ENCODE measurements at regions not wholly inside any gene's neighbourhood (a gene's known extent, or its start where the extent isn't known, plus 50 kb on each side); places are given as distances from the start of the nearest gene placed in this dataset.

GRCh38 chr20:40029589-40029988 is 659.4 kb downstream of the MAFB start (continued):
- TF ChIP-seq ZNF394 (tag by site-specific recombination; IDR thresholded peaks at IDR 0.05; ENCODE audit: borderline replicate concordance) (no peak), ZNF776 (tag by site-specific recombination; IDR thresholded peaks at IDR 0.05; ENCODE audit: borderline replicate concordance) (no peak), ZNF223 (tag by site-specific recombination; IDR thresholded peaks at IDR 0.05) (no peak), ZNF585B (tag by site-specific recombination; IDR thresholded peaks at IDR 0.05) (no peak), ZNF548 (tag by site-specific recombination; IDR thresholded peaks at IDR 0.05) (no peak), ZNF843 (tag by site-specific recombination; IDR thresholded peaks at IDR 0.05) (no peak), ZFP3 (tag by site-specific recombination; IDR thresholded peaks at IDR 0.05; ENCODE audit: low read depth) (no peak), ZNF596 (tag by site-specific recombination; IDR thresholded peaks at IDR 0.05) (no peak), ZSCAN23 (tag by site-specific recombination; IDR thresholded peaks at IDR 0.05) (no peak), ZNF768 (tag by site-specific recombination; IDR thresholded peaks at IDR 0.05) (no peak), ELK4 (IDR thresholded peaks at IDR 0.05; ENCODE audit: borderline replicate concordance, low read depth, low read length) (no peak), ZNF157 (tag by site-specific recombination; IDR thresholded peaks at IDR 0.05) (no peak)
- TF ChIP-seq, protein P1, sequence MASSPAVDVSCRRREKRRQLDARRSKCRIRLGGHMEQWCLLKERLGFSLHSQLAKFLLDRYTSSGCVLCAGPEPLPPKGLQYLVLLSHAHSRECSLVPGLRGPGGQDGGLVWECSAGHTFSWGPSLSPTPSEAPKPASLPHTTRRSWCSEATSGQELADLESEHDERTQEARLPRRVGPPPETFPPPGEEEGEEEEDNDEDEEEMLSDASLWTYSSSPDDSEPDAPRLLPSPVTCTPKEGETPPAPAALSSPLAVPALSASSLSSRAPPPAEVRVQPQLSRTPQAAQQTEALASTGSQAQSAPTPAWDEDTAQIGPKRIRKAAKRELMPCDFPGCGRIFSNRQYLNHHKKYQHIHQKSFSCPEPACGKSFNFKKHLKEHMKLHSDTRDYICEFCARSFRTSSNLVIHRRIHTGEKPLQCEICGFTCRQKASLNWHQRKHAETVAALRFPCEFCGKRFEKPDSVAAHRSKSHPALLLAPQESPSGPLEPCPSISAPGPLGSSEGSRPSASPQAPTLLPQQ (tag by site-specific recombination; IDR thresholded peaks at IDR 0.05), result no peak
- TF ChIP-seq, protein P2, sequence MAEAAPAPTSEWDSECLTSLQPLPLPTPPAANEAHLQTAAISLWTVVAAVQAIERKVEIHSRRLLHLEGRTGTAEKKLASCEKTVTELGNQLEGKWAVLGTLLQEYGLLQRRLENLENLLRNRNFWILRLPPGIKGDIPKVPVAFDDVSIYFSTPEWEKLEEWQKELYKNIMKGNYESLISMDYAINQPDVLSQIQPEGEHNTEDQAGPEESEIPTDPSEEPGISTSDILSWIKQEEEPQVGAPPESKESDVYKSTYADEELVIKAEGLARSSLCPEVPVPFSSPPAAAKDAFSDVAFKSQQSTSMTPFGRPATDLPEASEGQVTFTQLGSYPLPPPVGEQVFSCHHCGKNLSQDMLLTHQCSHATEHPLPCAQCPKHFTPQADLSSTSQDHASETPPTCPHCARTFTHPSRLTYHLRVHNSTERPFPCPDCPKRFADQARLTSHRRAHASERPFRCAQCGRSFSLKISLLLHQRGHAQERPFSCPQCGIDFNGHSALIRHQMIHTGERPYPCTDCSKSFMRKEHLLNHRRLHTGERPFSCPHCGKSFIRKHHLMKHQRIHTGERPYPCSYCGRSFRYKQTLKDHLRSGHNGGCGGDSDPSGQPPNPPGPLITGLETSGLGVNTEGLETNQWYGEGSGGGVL (tag by site-specific recombination; IDR thresholded peaks at IDR 0.05), result no peak

GRCh38 chr20:40019510-40019909 is 669.5 kb downstream of the MAFB start:
- ChIA-PET POLR2A (no interaction called here), CTCF (no interaction called here)
- H3K4me3 ChIP-seq (ENCODE audit: low read depth, low read length), result no peak overlapping the region
- H3K9me3 ChIP-seq (ENCODE audit: control insufficient read depth, insufficient read depth, low read depth, low read length), result no peaks in the 10 kb centered on the region
- TF ChIP-seq ZBTB1 (tag by site-specific recombination; IDR thresholded peaks at IDR 0.05) (no peak), TRIM28 (IDR thresholded peaks at IDR 0.05; ENCODE audit: borderline replicate concordance, low read length) (0 out of 2 replicates have a peak, but pooled peaks have one; percentile 45)
- no peak overlapping the region for H3K27ac ChIP-seq (ENCODE audit: extremely low read depth, low read depth, low read length)
- H3K36me3 ChIP-seq (ENCODE audit: control insufficient read depth in 2 of 2, insufficient read depth in 1 of 2, low read length in 2 of 2), result no peaks in the 10 kb centered on the region
- 0 out of 2 replicates have a peak, but pooled peaks cover 3% of the 10 kb centered on the region for H3K4me1 ChIP-seq (ENCODE audit: control insufficient read depth, insufficient read depth, low read length)

DNA sequence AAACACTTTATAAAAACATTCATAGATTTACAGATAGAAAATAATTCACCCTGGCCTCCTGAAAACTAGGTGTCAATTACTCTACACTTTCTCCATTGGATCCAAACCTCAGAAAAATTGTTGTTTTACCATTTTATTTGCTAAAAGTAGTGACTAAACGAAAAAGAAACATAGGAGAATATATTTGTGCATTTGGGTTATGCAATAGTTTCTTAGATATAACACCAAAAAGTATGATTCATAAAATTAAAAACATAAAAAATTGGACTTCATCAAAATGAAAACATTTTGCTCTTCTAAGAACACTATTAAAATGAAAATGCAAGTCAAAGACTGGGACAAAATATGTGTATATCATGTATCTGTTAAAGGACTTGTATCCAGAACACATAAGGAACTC is 671.3 kb downstream of the MAFB start:
- TF ChIP-seq, protein P3, sequence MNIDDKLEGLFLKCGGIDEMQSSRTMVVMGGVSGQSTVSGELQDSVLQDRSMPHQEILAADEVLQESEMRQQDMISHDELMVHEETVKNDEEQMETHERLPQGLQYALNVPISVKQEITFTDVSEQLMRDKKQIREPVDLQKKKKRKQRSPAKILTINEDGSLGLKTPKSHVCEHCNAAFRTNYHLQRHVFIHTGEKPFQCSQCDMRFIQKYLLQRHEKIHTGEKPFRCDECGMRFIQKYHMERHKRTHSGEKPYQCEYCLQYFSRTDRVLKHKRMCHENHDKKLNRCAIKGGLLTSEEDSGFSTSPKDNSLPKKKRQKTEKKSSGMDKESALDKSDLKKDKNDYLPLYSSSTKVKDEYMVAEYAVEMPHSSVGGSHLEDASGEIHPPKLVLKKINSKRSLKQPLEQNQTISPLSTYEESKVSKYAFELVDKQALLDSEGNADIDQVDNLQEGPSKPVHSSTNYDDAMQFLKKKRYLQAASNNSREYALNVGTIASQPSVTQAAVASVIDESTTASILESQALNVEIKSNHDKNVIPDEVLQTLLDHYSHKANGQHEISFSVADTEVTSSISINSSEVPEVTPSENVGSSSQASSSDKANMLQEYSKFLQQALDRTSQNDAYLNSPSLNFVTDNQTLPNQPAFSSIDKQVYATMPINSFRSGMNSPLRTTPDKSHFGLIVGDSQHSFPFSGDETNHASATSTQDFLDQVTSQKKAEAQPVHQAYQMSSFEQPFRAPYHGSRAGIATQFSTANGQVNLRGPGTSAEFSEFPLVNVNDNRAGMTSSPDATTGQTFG (tag by site-specific recombination; IDR thresholded peaks at IDR 0.05; ENCODE audit: borderline replicate concordance), result no peak
- no peak for TF ChIP-seq KLF1 (tag by site-specific recombination; IDR thresholded peaks at IDR 0.05)
- Histone ChIP-seq H3K4me3 (ENCODE audit: low read depth, low read length) (no peak overlapping the region), H3K27ac (ENCODE audit: extremely low read depth, low read depth, low read length) (no peak overlapping the region), H3K36me3 (ENCODE audit: control insufficient read depth in 2 of 2, insufficient read depth in 1 of 2, low read length in 2 of 2) (no peaks in the 10 kb centered on the region), H3K4me1 (ENCODE audit: control insufficient read depth, insufficient read depth, low read length) (0 out of 2 replicates have a peak, but pooled peaks cover 3% of the 10 kb centered on the region), H3K9me3 (ENCODE audit: control insufficient read depth, insufficient read depth, low read depth, low read length) (no peaks in the 10 kb centered on the region)
- ChIA-PET CTCF (no interaction called here), POLR2A (no interaction called here)

All from HEK293 (cell line).